A549 (cell line): ENCODE measurements at regions not wholly inside any gene's neighbourhood (a gene's known extent, or its start where the extent isn't known, plus 50 kb on each side); places are given as distances from the start of the nearest gene placed in this dataset.

ENCODE experiments used
- ATAC-seq, 2 experiments: fragments of 200-7000 bp in 1 of 2; fragments of >200 bp in 1 of 2; cut with Nextera tagmentation in 1 of 2; cut with Tn5 transposase in 1 of 2; 3 replicates each; pipeline versions ENCODE4 v1.8.0 to v1.9.1; 2018 to 2020; ENCODE audit warnings: mild to moderate bottlenecking in 1 of 2, moderate library complexity in 1 of 2
- CTCF ChIA-PET: fragments of 300-600 bp; sonication (Branson Sonifier 250); formaldehyde crosslinking; extraction: SDS; loops from one replicate; lab custom pipeline; 2021; ENCODE audit warnings: antibody characterized with exemption, inconsistent platforms; lab: Yijun Ruan, JAX
- POLR2A ChIA-PET: fragments of 350-600 bp; formaldehyde crosslinking; extraction: SDS; loops from one replicate; lab custom pipeline; 2021; ENCODE audit warnings: antibody characterized with exemption, inconsistent platforms; lab: Yijun Ruan, JAX
- DNase-seq, 2 experiments: peaks; one replicate each; pipeline versions ENCODE4 v3.0.0 to v3.0.0-alpha.2; 2011 to 2016; ENCODE audit warnings: low read depth in 1 of 2, low spot score in 1 of 2
- FAIRE-seq: peaks from 2 replicates; lab custom pipeline; 2011; peaks lifted over from hg19 to GRCh38; lab: Jason Lieb, UNC
- H3K27ac ChIP-seq, 2 experiments: fragments of >200 bp; sonication (Bioruptor Twin); formaldehyde crosslinking; 3 replicates each; pipeline ENCODE4 v1.5.1; 2016 to 2017
- H3K4me1 ChIP-seq: fragments of >200 bp; sonication (Bioruptor Twin); formaldehyde crosslinking; 3 replicates; pipeline ENCODE4 v1.6.1; 2016
- H3K4me2 ChIP-seq: fragments of >200 bp; sonication (Bioruptor Twin); formaldehyde crosslinking; 3 replicates; pipeline ENCODE4 v1.6.1; 2016
- H3K4me3 ChIP-seq: fragments of >200 bp; sonication (Bioruptor Twin); formaldehyde crosslinking; 3 replicates; pipeline ENCODE4 v1.5.1; 2016
- H3K9me3 ChIP-seq: fragments of >200 bp; sonication (Bioruptor Twin); formaldehyde crosslinking; 3 replicates; pipeline ENCODE4 v1.6.1; 2016
- CBX2 ChIP-seq: fragments of 200-600 bp; sonication (generic); IDR thresholded peaks from 2 replicates; pipeline ENCODE4 v1.6.1; 2016; ENCODE audit warnings: low read depth, mild to moderate bottlenecking, borderline replicate concordance
- CHD4 ChIP-seq: fragments of 200-600 bp; sonication (generic); IDR thresholded peaks from 2 replicates; pipeline ENCODE4 v1.6.1; 2016; ENCODE audit warnings: antibody characterized with exemption, mild to moderate bottlenecking, borderline replicate concordance
- EHF ChIP-seq: fragments of 250-450 bp; sonication (Bioruptor Pico); IDR thresholded peaks from 2 replicates; pipeline ENCODE4 v1.5.0; 2020; ENCODE audit warnings: mild to moderate bottlenecking
- EP300 ChIP-seq, 2 experiments: fragments of >200 bp; sonication (Bioruptor Twin); formaldehyde crosslinking; IDR thresholded peaks; 2 replicates in 1 of 2; 3 replicates in 1 of 2; pipeline ENCODE4 v1.6.1; 2016 to 2017
- ESRRA ChIP-seq: fragments of 150-350 bp; IDR thresholded peaks from 2 replicates; pipeline ENCODE4 v1.6.1; 2014; ENCODE audit warnings: mild to moderate bottlenecking, low read length, borderline replicate concordance
- GATA3 ChIP-seq: IDR thresholded peaks from 2 replicates; pipeline ENCODE4 v1.6.1; 2012; ENCODE audit warnings: borderline replicate concordance
- HDAC2 ChIP-seq: fragments of 200-600 bp; sonication (generic); IDR thresholded peaks from 2 replicates; pipeline ENCODE4 v1.6.1; 2016
- HMGXB4 ChIP-seq: fragments of 250-450 bp; sonication (Bioruptor Pico); IDR thresholded peaks from 2 replicates; pipeline ENCODE4 v1.5.0; 2021; ENCODE audit warnings: mild to moderate bottlenecking, moderate library complexity, borderline replicate concordance
- HOXB13 ChIP-seq: fragments of 250-450 bp; sonication (Bioruptor Pico); IDR thresholded peaks from 2 replicates; pipeline ENCODE4 v1.5.0; 2020; ENCODE audit warnings: low read depth, mild to moderate bottlenecking, moderate library complexity
- MAX ChIP-seq: IDR thresholded peaks from 2 replicates; pipeline ENCODE4 v1.6.1; 2012
- MAZ ChIP-seq: fragments of 150-350 bp; IDR thresholded peaks from 2 replicates; pipeline ENCODE4 v1.6.1; 2014; ENCODE audit warnings: antibody characterized with exemption, low read depth, low read length, borderline replicate concordance
- MYC ChIP-seq: IDR thresholded peaks from 2 replicates; pipeline ENCODE4 v1.6.1; 2012; ENCODE audit warnings: mild to moderate bottlenecking, inconsistent platforms, low read length, improper control_type of control experiment, borderline replicate concordance
- NFE2L2 ChIP-seq: fragments of 150-350 bp; conservative IDR thresholded peaks from 2 replicates; pipeline ENCODE4 v1.6.1; 2014; ENCODE audit warnings: low read length
- NR3C1 ChIP-seq: fragments of >200 bp; sonication (Bioruptor Twin); formaldehyde crosslinking; IDR thresholded peaks from 3 replicates; pipeline ENCODE4 v1.6.1; 2017
- POLR2AphosphoS2 ChIP-seq: conservative IDR thresholded peaks from 2 replicates; pipeline ENCODE4 v1.6.1; 2012; ENCODE audit warnings: low read length, improper control_type of control experiment, inconsistent platforms
- RCOR1 ChIP-seq: fragments of 150-350 bp; IDR thresholded peaks from 2 replicates; pipeline ENCODE4 v1.6.1; 2014; ENCODE audit warnings: antibody characterized with exemption, low read length, low read depth
- REST ChIP-seq: fragments of 200-600 bp; sonication (generic); IDR thresholded peaks from 2 replicates; pipeline ENCODE4 v1.6.1; 2016; ENCODE audit warnings: antibody characterized with exemption, mild to moderate bottlenecking, moderate library complexity
- RFX5 ChIP-seq: fragments of 450-650 bp; IDR thresholded peaks from 2 replicates; pipeline ENCODE4 v1.7.1; 2014; ENCODE audit warnings: antibody characterized with exemption, mild to moderate bottlenecking, moderate library complexity
- RNF2 ChIP-seq: fragments of 200-600 bp; sonication (generic); IDR thresholded peaks from 2 replicates; pipeline ENCODE4 v1.6.1; 2016; ENCODE audit warnings: low read depth, mild to moderate bottlenecking, antibody characterized with exemption, moderate library complexity, borderline replicate concordance
- ZFP36 ChIP-seq: fragments of 450-650 bp; IDR thresholded peaks from 2 replicates; pipeline ENCODE4 v1.6.1; 2014; ENCODE audit warnings: borderline replicate concordance; ENCODE audit not compliant: partially characterized antibody
- ZNF302 ChIP-seq: fragments of 250-450 bp; sonication (Bioruptor Pico); IDR thresholded peaks from 2 replicates; pipeline ENCODE4 v1.9.0; 2021; ENCODE audit warnings: inconsistent platforms, mild to moderate bottlenecking, moderate library complexity
- WGBS: methylation state at CpG from one replicate; pipeline ENCODE4 v1.1.6; 2017; ENCODE audit errors: missing lambda C conversion rate; 5-methylcytosine and 5-hydroxymethylcytosine counted together

GRCh38 chr12:43105426-43105981, 446.5 kb downstream of the ADAMTS20 start:
- no peaks in the 10 kb centered on the region for H3K4me1 ChIP-seq
- H3K4me2 ChIP-seq = no peak overlapping the region
- H3K27ac ChIP-seq = no peak overlapping the region
- DNase-seq (no peak), FAIRE-seq (no peak), ATAC-seq (no peak)
- 26% methylated on average over 6 of the region's 6 CpGs for WGBS
- ChIA-PET POLR2A (no interaction called here), CTCF (no interaction called here)
- no peak overlapping the region for H3K4me3 ChIP-seq
- no peaks in the 10 kb centered on the region for H3K9me3 ChIP-seq
- no peak for TF ChIP-seq ZFP36
- TF ChIP-seq HOXB13 (CRISPR knock-in tag) = no peak
- no peak for TF ChIP-seq RNF2
- TF ChIP-seq NFE2L2 = no peak
- TF ChIP-seq HDAC2 = no peak
- TF ChIP-seq EHF (CRISPR knock-in tag) = no peak
- TF ChIP-seq GATA3 = no peak
- TF ChIP-seq MAX = no peak
- no peak for TF ChIP-seq MYC
- TF ChIP-seq REST = no peak
- no peak for TF ChIP-seq EP300 (IDR thresholded peaks at IDR 0.05)
- no peak for TF ChIP-seq HMGXB4 (CRISPR knock-in tag)
- TF ChIP-seq MAZ = no peak
- TF ChIP-seq RFX5 = no peak
- no peak for TF ChIP-seq NR3C1
- no peak for TF ChIP-seq ZNF302
- TF ChIP-seq RCOR1 = no peak
- no peak for TF ChIP-seq ESRRA
- no peak for TF ChIP-seq POLR2AphosphoS2
- TF ChIP-seq, all 56 proteins: peak for 0

GRCh38 chr12:43104494-43104893, 447.5 kb downstream of the ADAMTS20 start:
- Histone ChIP-seq H3K27ac (no peak overlapping the region), H3K4me2 (no peak overlapping the region), H3K4me1 (no peaks in the 10 kb centered on the region), H3K9me3 (no peaks in the 10 kb centered on the region), H3K4me3 (no peak overlapping the region)
- FAIRE-seq (no peak), DNase-seq (no peak), ATAC-seq (no peak)
- CTCF ChIA-PET = interaction anchor here (1.4 kb wide), 1 partner anchor 11 kb away, joined by 3 read pairs; no protein-coding TSS in a partner anchor
- TF ChIP-seq REST = no peak
- TF ChIP-seq EHF (CRISPR knock-in tag) = no peak
- TF ChIP-seq CHD4 = no peak
- TF ChIP-seq HMGXB4 (CRISPR knock-in tag) = no peak
- TF ChIP-seq HDAC2 = no peak
- no peak for TF ChIP-seq CBX2
- TF ChIP-seq RFX5 = no peak
- POLR2A ChIA-PET = no interaction called here
- 59% methylated on average over 3 of the region's 3 CpGs for WGBS
